ENCODE measurements at regions not wholly inside any gene's neighbourhood (a gene's known extent, or its start where the extent isn't known, plus 50 kb on each side); places are given as distances from the start of the nearest gene placed in this dataset.
A peak's percentile ranks its signal among the peaks of the same experiment; 100 is the strongest.

DNA sequence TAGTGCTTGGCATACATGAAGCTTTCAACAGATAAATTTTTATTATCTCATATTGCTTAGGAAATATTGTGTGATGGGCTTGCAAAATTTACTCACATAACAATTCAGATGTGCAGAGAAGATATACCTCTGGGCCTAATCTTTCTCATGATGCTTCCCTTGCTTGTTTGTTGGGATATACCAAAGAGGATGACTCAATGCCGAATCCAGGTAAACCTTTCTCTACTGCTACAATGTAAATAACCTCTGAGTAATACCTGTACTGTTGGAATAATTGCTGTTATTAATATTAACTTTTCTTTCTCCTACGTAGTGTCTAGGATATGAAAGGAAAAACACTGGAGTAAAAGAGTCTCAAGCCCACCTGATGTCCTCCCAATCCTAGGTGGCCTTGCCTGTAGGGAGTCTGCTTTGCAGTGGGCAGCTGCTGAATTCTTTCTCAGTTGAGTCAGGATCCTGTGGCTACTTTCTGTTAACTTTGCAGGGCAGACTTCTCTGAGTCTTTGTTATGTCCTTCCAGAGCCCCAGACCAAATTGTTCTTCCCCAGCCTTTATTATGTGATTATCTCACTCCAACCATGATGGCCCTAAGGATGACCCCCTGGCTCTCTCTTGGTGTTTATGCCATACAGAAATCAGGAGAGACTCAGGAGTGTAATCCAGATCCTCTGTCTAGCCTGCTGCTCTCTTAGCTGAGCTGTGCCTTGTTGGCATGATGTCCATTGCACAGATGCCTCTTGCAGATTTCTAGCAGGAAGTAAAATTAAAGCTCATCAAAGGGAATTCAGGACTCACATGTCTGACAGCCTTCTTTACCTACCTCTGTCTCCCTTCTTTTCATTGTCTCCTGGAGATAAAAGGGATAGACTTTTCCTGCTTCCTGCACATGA lies 208.1 kb downstream of the SNX18 start:
- POLR2A ChIA-PET = no interaction called here
- TF ChIP-seq CTCF (IDR thresholded peaks at IDR 0.05; ENCODE audit: insufficient read depth, low read length, missing control alignments) = no peak
- H3K4me3 ChIP-seq (ENCODE audit: low read depth, low read length) = no peak overlapping the region
- CTCF ChIA-PET = interaction anchor here (1.0 to 1.5 kb wide), 5 partner anchors 14 to 209 kb away, joined by 3 to 6 read pairs (median 4); no protein-coding TSS in a partner anchor
- DNase-seq (ENCODE audit: low read depth, low spot score) = no peak

DNA sequence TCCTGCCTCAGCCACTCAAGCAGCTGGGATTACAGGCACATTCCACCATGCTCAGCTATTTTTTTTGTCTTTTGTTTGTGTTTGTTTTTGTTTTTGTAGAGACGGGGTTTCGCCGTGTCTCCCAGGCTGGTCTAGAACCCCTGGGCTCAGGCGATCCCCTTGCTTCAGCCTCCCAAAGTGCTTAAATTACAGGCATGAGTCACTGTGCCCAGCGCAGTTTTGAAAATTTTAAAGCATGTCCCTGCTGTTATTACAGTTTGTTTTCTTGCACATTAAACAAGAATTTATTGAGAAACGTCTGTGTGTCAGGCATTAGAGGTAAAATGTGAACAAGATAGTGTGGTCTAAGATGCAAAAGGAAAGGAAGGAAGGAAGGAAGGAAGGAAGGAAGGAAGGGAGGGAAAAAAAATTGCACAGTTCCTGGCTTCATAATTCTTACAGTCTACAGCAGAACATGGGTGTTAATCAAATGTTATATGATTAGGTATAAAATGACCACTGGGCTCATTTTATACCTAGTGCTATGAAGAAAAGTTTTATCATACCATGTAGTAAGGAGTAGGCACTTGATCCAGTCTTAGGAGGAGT lies 205.4 kb downstream of the SNX18 start:
- DNase-seq (ENCODE audit: low read depth, low spot score) = peak; percentile 29
- ChIA-PET POLR2A (no interaction called here), CTCF (interaction anchor here (0.8 to 1.4 kb wide), 3 partner anchors 13 to 206 kb away, joined by 3 read pairs; no protein-coding TSS in a partner anchor)
- no peak for TF ChIP-seq CTCF (IDR thresholded peaks at IDR 0.05; ENCODE audit: insufficient read depth, low read length, missing control alignments)
- no peak overlapping the region for H3K4me3 ChIP-seq (ENCODE audit: low read depth, low read length)

- POLR2A ChIA-PET = no interaction called here
Observed at GRCh38 chr5:54721951-54722654, 204.5 kb downstream of the SNX18 start.

DNA sequence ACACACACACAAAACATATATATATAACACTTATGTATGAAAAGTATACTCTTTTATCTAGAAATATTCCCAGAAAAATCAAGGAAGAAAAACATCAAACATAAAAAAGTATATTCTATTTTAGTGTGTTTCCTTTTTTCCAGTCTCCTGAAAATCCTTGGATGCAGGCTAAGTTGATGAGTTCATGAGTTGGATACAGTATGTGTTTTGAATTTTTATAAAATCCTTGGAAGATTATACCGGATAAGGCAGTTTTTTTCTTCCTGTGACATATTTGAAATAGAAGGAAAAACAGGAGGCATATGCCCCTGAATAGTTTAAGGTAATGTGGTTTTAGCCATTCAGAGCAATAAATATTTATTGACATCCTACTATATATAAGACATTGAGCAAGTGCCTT lies 203.6 kb downstream of the SNX18 start:
- ChIA-PET POLR2A (no interaction called here), CTCF (interaction anchor here (1.4 to 2.2 kb wide), 2 partner anchors 11 to 204 kb away, joined by 3 to 8 read pairs; no protein-coding TSS in a partner anchor)
- no peak for TF ChIP-seq CTCF (IDR thresholded peaks at IDR 0.05; ENCODE audit: insufficient read depth, low read length, missing control alignments)
- H3K4me3 ChIP-seq (ENCODE audit: low read depth, low read length) = no peak overlapping the region
- no peak for DNase-seq (ENCODE audit: low read depth, low spot score)

More at GRCh38 chr5:54721951-54722654, 204.5 kb downstream of the SNX18 start:
- DNase-seq (ENCODE audit: low read depth, low spot score) = no peak
- no peak for TF ChIP-seq CTCF (IDR thresholded peaks at IDR 0.05; ENCODE audit: insufficient read depth, low read length, missing control alignments)
- H3K4me3 ChIP-seq (ENCODE audit: low read depth, low read length) = no peak overlapping the region
- CTCF ChIA-PET = interaction anchor here (0.8 to 1.4 kb wide), 3 partner anchors 12 to 205 kb away, joined by 3 read pairs; no protein-coding TSS in a partner anchor

DNA sequence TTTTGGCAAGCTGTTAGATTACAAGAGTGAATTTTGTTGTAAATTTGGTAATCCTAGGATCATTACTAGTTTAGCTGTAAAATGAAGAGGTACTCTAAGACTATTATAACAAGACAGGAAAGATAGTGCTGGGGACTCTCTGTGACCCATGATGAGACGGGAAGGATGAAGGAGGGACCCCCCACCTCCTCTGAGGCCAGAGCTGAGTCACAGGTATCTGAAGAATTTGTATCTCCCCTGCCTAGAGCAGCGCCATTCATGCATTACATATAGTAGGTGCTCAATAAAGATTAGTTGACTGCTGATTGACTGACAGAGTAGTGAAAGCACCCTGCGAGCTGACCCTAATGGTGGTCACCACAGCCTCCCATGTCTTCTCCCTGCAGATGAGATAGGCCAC lies 202.8 kb downstream of the SNX18 start:
- CTCF ChIA-PET = interaction anchor here (1.2 to 2.7 kb wide), 4 partner anchors 11 to 203 kb away, joined by 3 to 8 read pairs (median 5); no protein-coding TSS in a partner anchor
- no peak for DNase-seq (ENCODE audit: low read depth, low spot score)

More for the DNA sequence above, 202.8 kb downstream of the SNX18 start:
- no peak for TF ChIP-seq CTCF (IDR thresholded peaks at IDR 0.05; ENCODE audit: insufficient read depth, low read length, missing control alignments)
- H3K4me3 ChIP-seq (ENCODE audit: low read depth, low read length) = no peak overlapping the region
- POLR2A ChIA-PET = interaction anchor here (1.2 kb wide), 2 partner anchors 17 to 41 kb away, joined by 5 to 6 read pairs; no protein-coding TSS in a partner anchor
